Mammary epithelial cell (primary cell): ENCODE measurements at regions not wholly inside any gene's neighbourhood (a gene's known extent, or its start where the extent isn't known, plus 50 kb on each side); places are given as distances from the start of the nearest gene placed in this dataset.

ENCODE experiments used
- CTCF ChIP-seq, 2 donors: IDR thresholded peaks in 1 of 2; conservative IDR thresholded peaks in 1 of 2; 2 replicates each; pipeline ENCODE4 v1.5.1; 2011 to 2012; ENCODE audit warnings: inconsistent platforms in 2 of 2, low read length in 2 of 2, mild to moderate bottlenecking in 2 of 2, control low read depth in 1 of 2, low read depth in 1 of 2; ENCODE audit not compliant: insufficient read depth in 1 of 2; ENCODE audit errors: extremely low read depth in 1 of 2
- EZH2 ChIP-seq: IDR thresholded peaks from 2 replicates; pipeline ENCODE4 v1.6.1; 2012; ENCODE audit warnings: low read length, inconsistent platforms, borderline replicate concordance

DNA sequence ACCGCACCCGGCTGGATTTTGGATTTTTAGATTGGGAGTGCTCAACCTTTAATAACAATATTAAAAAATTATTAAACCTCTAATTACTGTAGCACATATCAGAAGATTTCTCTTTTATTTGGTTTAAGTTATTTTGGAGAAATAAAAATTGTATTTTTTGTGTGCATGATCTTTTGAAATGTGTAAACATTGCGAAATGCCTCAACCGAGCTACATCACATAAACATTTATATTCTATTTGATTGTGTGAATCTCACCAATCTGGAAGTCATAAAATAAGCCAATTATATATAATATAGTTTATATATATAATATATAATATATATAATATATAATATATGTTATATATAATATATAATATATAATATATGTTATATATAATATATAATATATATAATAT is 696.2 kb upstream of the RBFOX1 start:
- TF ChIP-seq CTCF (conservative IDR thresholded peaks at IDR 0.05 in 1 of 2, IDR thresholded peaks at IDR 0.05 in 1 of 2; ENCODE audit: extremely low read depth in 1 of 2, insufficient read depth in 1 of 2, low read depth in 1 of 2, low read length in 2 of 2) (no peak), EZH2 (no peak)
